NCI-H774 (cell line): ENCODE measurements at regions not wholly inside any gene's neighbourhood (a gene's known extent, or its start where the extent isn't known, plus 50 kb on each side); places are given as distances from the start of the nearest gene placed in this dataset.
A peak's percentile ranks its signal among the peaks of the same experiment; 100 is the strongest.
"Not testable (repeated sequence)": the region's sequence is repeated elsewhere in the genome, so short reads cannot be mapped to it uniquely, and the experiment has no call there.

Experiments
- DNase-seq: peaks from one replicate; lab custom pipeline; 2025; lab: John Stamatoyannopoulos, UW

GRCh38 chr2:139686205-139686604 lies 906.0 kb upstream of the NXPH2 start:
- no peak for DNase-seq

GRCh38 chr2:139685090-139685983 lies 905.1 kb upstream of the NXPH2 start:
- no peak for DNase-seq

- DNase-seq: no peak
Measured at GRCh38 chr2:139684286-139684860, 904.2 kb upstream of the NXPH2 start.

GRCh38 chr2:139674577-139674976 lies 894.4 kb upstream of the NXPH2 start:
- DNase-seq: no peak

GRCh38 chr2:139673447-139673846 lies 893.3 kb upstream of the NXPH2 start:
- not testable (repeated sequence) for DNase-seq

DNA sequence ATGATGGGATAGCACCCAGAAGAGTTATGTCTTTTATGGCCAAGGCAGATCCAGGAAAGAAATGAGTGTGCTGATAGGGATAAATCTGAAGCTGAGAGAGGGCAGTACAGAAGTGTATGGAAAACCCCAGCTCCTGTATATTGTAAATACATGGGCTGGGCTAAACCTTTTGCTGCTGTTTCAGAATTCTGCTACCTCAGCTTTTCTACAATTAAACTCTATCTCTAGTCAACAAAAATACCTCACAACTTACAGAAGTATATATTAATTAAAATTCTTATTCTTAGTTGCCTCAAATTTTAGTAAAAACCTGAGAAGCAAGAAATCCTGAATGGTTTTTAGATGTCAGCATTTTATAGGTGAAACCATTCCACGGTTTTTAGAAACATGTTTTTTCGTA lies 889.5 kb upstream of the NXPH2 start:
- no peak for DNase-seq

GRCh38 chr2:139652385-139652784 lies 872.2 kb upstream of the NXPH2 start:
- DNase-seq: no peak

- no peak for DNase-seq
Measured at GRCh38 chr2:139645617-139646016, 865.4 kb upstream of the NXPH2 start.

GRCh38 chr2:139643139-139643538 lies 862.9 kb upstream of the NXPH2 start:
- no peak for DNase-seq

- no peak for DNase-seq
Measured at GRCh38 chr2:139631966-139632365, 851.8 kb upstream of the NXPH2 start.

DNA sequence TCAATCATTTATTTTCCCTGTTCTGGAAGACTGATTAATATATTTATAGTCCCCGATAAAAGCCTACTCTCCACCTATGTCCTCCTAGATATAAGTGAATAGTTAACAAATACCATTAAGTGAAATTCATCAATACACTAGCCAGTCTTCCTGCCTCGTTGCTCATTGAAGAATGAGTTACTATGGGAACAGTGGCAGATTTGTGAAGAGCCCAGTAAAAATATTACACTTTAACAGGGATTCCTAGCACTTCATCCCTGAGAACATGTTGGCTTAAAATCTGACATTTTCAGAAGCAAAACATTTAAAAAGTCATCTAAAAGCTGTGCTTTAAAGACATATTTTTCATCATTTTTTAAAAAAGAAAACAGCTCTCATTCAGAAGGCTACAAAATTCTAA lies 848.7 kb upstream of the NXPH2 start:
- DNase-seq: no peak

- DNase-seq: no peak
Measured at GRCh38 chr2:139626128-139626527, 845.9 kb upstream of the NXPH2 start.

GRCh38 chr2:139622691-139623090 lies 842.5 kb upstream of the NXPH2 start:
- no peak for DNase-seq

DNA sequence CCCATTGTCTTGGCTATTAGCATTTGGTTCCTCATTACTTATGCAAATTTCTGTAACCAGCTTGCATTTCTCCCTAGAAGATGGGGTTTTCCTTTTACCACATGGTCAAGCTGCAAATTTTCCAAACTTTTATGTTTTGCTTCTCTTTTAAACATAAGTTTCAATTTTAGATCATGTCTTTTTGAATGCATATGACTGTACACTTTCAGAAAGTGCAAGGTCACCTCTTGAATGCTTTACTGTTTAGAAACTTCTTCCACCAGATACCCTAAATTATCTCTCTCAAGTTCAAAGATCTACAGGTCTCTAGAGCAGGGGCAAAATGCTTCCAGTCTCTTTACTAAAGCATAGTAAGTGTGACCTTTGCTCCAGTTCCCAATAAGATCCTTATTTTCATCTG lies 837.6 kb upstream of the NXPH2 start:
- DNase-seq: no peak

DNA sequence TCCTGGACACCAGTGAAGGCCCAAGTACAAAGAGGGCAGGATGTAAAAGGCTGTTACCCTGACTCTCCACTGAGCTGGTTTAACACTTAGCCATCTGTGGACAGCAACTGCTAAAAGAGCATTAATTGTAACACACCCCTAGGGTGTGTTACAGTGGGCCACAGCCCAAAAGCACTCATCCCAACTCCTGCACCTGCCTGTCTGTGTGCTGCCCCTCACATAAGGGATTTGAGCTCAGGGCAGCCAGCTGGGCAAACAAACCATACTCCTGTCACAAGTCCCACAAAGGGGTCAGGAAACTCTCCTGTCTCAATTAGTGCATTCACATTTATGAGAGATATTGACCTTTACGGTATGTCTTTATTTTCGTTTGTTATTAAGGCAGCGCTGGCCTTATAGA lies 833.1 kb upstream of the NXPH2 start:
- peak; percentile 91 for DNase-seq

DNA sequence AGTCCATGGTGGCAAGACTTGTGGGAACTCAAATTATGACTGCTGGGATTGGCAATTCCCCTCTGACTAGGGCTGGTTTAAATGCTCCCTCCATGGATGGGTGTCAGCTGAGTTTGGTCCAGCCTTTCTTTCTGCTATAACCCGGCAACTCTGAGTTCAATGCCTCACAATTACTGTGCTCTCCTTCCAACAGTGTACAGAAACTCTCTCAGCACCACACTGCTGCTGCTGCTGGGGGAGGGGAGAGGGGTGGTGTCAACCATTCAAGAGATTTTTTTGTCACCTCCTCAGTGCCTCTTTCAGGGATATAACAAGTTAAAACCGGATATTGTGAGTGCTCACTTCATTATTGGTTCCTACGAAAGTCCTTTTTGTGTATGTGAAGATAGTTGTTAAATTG lies 830.3 kb upstream of the NXPH2 start:
- DNase-seq: no peak

- DNase-seq: no peak
Measured at GRCh38 chr2:139609109-139609508, 828.9 kb upstream of the NXPH2 start.

DNA sequence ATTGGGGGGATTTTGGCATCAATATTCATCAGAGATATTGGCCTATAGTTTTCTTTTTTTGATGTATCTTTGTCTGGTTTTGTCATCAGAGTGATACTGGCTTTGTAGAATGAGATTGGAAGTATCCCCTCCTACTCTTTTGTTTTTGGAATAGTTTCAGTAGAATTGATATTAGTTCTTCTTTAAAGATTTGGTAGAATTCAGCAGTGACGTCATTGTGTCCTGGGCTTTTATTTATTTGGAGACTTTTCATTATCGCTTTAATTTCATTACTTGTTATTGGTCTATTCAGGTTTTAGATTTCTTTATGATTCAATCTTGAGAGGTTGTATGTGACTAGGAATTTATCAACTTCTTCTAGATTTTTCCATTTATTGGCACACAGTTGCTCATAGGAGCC lies 825.5 kb upstream of the NXPH2 start:
- DNase-seq: no peak

DNA sequence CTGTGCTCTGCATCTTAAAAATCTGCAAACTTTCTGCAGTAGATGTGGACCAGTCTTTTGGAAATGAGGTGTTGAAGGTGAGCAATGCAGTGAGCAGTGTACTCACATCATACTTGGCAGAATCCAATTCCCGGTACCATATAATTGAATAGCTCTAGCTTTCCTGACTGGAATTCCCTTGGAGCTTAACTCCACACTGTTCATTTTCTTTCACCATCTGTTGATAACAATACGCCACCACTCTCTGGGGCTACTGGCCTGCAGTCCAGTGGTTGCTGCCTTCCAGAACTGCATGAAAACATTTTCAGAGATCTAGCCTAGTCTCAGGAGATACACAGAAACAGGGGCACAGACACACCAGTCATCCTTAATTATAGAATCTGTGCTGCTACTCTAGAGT lies 820.0 kb upstream of the NXPH2 start:
- DNase-seq: no peak

DNA sequence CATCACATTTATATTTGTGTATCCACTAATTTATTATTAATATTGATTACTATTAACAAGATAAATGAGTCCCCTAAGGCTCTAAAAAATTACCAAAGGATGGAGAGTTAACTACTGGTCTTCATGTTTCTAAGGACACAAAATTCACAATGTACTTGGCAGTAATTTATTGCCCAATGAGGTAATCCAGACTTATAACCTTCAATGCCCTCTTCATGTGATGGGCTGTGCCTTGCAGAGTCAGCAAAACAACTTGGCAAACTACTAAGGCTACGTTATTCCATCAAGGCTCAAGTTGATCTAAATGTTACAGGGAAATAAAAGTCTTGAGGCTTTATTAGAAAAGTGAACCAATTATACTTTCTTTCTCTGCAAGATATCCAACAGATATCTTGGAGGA lies 804.9 kb upstream of the NXPH2 start:
- no peak for DNase-seq

DNA sequence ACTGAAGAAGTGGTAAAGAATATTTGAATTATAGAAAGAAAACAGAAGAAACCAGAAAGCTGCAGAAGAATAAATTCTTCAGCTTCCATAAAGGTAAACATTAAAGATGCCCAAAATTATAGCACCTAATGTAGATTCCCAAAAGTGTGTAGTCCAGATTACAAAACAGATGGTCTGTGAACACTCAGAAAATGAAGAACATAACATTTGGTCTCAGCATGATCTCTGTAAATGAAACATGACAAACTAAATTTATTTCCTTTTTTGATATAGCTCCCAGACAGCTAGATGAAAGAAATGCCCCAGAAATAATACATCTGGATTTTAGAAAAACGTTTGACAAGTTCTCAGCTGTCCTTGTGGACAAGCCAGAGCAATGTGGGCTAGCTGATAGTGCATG lies 794.2 kb upstream of the NXPH2 start:
- no peak for DNase-seq

DNA sequence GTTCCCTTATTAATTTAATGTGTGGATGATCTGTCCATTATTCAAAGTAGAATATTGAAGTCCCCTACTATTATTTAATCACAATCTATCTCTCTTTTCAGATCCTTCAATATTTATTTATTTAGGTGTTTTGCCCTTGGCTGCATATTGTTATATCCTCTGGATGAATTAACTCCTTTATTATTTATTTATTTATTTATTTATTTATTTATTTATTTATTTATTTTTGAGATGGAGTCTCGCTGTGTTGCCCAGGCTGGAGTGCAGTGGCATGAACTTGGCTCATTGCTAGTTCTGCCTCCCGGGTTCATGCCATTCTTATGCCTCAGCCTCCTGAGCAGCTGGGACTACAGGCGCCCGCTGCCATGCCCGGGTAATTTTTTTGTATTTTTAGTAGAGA lies 776.6 kb upstream of the NXPH2 start:
- DNase-seq: no peak

DNA sequence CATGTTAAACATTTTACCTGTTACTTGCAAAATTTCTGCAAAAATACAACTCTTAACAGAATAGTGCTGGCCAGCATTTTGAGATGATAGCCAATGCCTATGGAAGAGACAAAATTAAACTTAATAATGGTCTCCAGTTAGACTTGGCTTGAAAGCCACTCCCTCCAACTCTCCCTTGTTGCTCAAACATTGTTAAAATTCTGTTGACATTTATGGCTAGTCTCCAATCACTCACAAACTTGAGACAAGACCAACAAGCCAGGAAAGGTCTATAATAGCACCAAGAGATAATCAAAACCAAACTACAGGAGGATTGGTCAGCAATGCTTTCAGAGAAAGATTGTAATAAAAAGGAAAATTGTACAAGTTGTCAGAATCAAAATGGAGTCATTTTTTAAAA lies 770.7 kb upstream of the NXPH2 start:
- DNase-seq: no peak

- DNase-seq: no peak
Measured at GRCh38 chr2:139550341-139550740, 770.2 kb upstream of the NXPH2 start.
